ENCODE measurements at regions not wholly inside any gene's neighbourhood (a gene's known extent, or its start where the extent isn't known, plus 50 kb on each side); places are given as distances from the start of the nearest gene placed in this dataset.

- no peak overlapping the region for H2AFZ ChIP-seq (ENCODE audit: low read length)
These were observed 179.0 kb upstream of the DDX18 start for GRCh38 chr2:117635481-117635880.

More at GRCh38 chr2:117635481-117635880, 179.0 kb upstream of the DDX18 start:
- Histone ChIP-seq H2AK5ac (ENCODE audit: low read depth, low read length) (no peak overlapping the region), H4K20me1 (replicated peaks in 1 of 2; ENCODE audit: control insufficient read depth in 1 of 2, insufficient read depth in 2 of 2, low read length in 2 of 2) (no peaks in the 10 kb centered on the region), H3K14ac (ENCODE audit: insufficient read length) (no peak overlapping the region), H3K27me3 (replicated peaks in 1 of 4; ENCODE audit: control insufficient read depth in 3 of 4, extremely low read depth in 1 of 4, insufficient read depth in 3 of 4, low read length in 3 of 4) (no peaks in the 10 kb centered on the region), H3K4me1 (replicated peaks in 1 of 4; ENCODE audit: control insufficient read depth in 3 of 4, insufficient read depth in 4 of 4, low read length in 3 of 4) (no peaks in the 10 kb centered on the region), H3K79me2 (ENCODE audit: control insufficient read depth in 1 of 2, insufficient read depth in 2 of 2, low read length in 2 of 2) (no peaks in the 10 kb centered on the region), H2BK5ac (ENCODE audit: low read depth, low read length) (no peak overlapping the region), H3K4ac (replicated peaks; ENCODE audit: insufficient read length, low read depth, low read length) (no peak overlapping the region), H3K4me2 (ENCODE audit: insufficient read depth in 1 of 2, low read depth in 2 of 2, low read length in 2 of 2) (no peak overlapping the region), H4K5ac (ENCODE audit: insufficient read length, low read depth, low read length) (no peak overlapping the region), H3K9me3 (ENCODE audit: insufficient read depth in 2 of 2, low read depth in 1 of 2, low read length in 1 of 2) (peaks cover 5 to 12% of the 10 kb centered on the region in 2 experiments; a peak in 1 of 4 replicates), H3K9ac (replicated peaks in 1 of 4; ENCODE audit: extremely low read depth in 1 of 4, low read depth in 3 of 4, low read length in 3 of 4) (no peak overlapping the region), H3K23ac (ENCODE audit: insufficient read length) (no peak overlapping the region), H3K79me1 (ENCODE audit: low read depth, low read length) (no peaks in the 10 kb centered on the region), H2BK12ac (ENCODE audit: low read depth, low read length) (no peak overlapping the region), H4K8ac (ENCODE audit: extremely low read depth, insufficient read depth, low read length) (no peak overlapping the region), H3K36me3 (ENCODE audit: control insufficient read depth in 2 of 4, insufficient read depth in 4 of 4, low read length in 3 of 4) (peaks cover 0 to 4% (median 0%) of the 10 kb centered on the region in 4 experiments; a peak in 1 of 8 replicates), H2BK120ac (replicated peaks; ENCODE audit: low read depth, low read length) (no peak overlapping the region), H3K27ac (ENCODE audit: low read depth, low read length) (no peak overlapping the region), H2BK20ac (ENCODE audit: low read length) (no peak overlapping the region), H4K91ac (replicated peaks; ENCODE audit: insufficient read length, low read length) (no peak overlapping the region), H2BK15ac (ENCODE audit: low read length) (no peak overlapping the region), H3K18ac (ENCODE audit: extremely low read depth, low read length) (no peak overlapping the region), H3K23me2 (ENCODE audit: low read depth, low read length) (no peaks in the 10 kb centered on the region; the same call in 1 of the 2 replicates), H3K56ac (replicated peaks; ENCODE audit: insufficient read length, low read depth, low read length) (no peak overlapping the region), H3K4me3 (ENCODE audit: extremely low read depth in 1 of 4, insufficient read depth in 2 of 4, low read depth in 3 of 4, low read length in 4 of 4) (no peak overlapping the region)
- ChIA-PET POLR2A (ENCODE audit: partially characterized antibody) (no interaction called here), CTCF (ENCODE audit: partially characterized antibody) (no interaction called here)
- FAIRE-seq: no peak
- DNase-seq (ENCODE audit: low read depth in 1 of 2, low spot score in 2 of 2): no peak
- TF ChIP-seq SP2 (IDR thresholded peaks at IDR 0.05; ENCODE audit: low read length): no peak
- TF ChIP-seq SIX5 (IDR thresholded peaks at IDR 0.05; ENCODE audit: low read depth, low read length): no peak
- TF ChIP-seq SIN3A (conservative IDR thresholded peaks at IDR 0.05 in 1 of 2, IDR thresholded peaks at IDR 0.05 in 1 of 2; ENCODE audit: low read depth in 1 of 2, low read length in 2 of 2): no peak
- no peak for TF ChIP-seq E2F6 (IDR thresholded peaks at IDR 0.05)
- no peak for TF ChIP-seq RNF2 (IDR thresholded peaks at IDR 0.05; ENCODE audit: borderline replicate concordance, low read depth, low read length, missing control alignments, poor library complexity, severe bottlenecking)
- WGBS, 2 experiments (ENCODE audit: extremely low coverage in 1 of 2, insufficient coverage in 1 of 2, insufficient read length in 1 of 2, insufficient replicate concordance in 2 of 2, low coverage in 1 of 2, low lambda C conversion rate in 2 of 2, missing lambda C conversion rate in 1 of 2): 68% methylated on average over 4 of the region's 4 CpGs; no CpG with 5 or more reads in 1 of the 2 experiments
